PC-9 (cell line): ENCODE measurements at regions not wholly inside any gene's neighbourhood (a gene's known extent, or its start where the extent isn't known, plus 50 kb on each side); places are given as distances from the start of the nearest gene placed in this dataset.

ENCODE experiments used
- BruUV-seq: library from RNA; stranded (reverse); fragments of 400-500 nt; replicated peaks from 2 replicates; lab custom pipeline; 2021; lab: Mats Ljungman, UMichigan
- CTCF ChIA-PET: fragments of 300-600 bp; sonication (Branson Sonifier 250); formaldehyde crosslinking; loops from one replicate; lab custom pipeline; 2022; ENCODE audit warnings: antibody characterized with exemption; lab: Charles Lee
- POLR2A ChIA-PET: fragments of 300-600 bp; sonication (Branson Sonifier 250); formaldehyde crosslinking; loops from one replicate; lab custom pipeline; 2022; ENCODE audit warnings: antibody characterized with exemption; ENCODE audit not compliant: unreplicated experiment; lab: Charles Lee
- DNase-seq, 2 experiments: peaks; one replicate each; pipeline versions ENCODE4 v3.0.0 to v3.0.0-alpha.2; 2015 to 2022; ENCODE audit warnings: mixed read lengths in 1 of 2
- H2AFZ ChIP-seq: fragments of 200-600 bp; sonication (generic); 2 replicates; pipeline ENCODE4 v1.8.1; 2017; ENCODE audit warnings: antibody characterized with exemption
- H3F3A ChIP-seq: fragments of 200-600 bp; sonication (generic); 2 replicates; pipeline ENCODE4 v1.8.1; 2017; ENCODE audit warnings: antibody characterized with exemption, mild to moderate bottlenecking, low read depth; ENCODE audit not compliant: insufficient read depth
- H3K27ac ChIP-seq: fragments of 200-600 bp; sonication (generic); 2 replicates; pipeline ENCODE4 v1.6.1; 2016; ENCODE audit warnings: mixed run types
- H3K27me3 ChIP-seq: fragments of 200-600 bp; sonication (generic); 2 replicates; pipeline ENCODE4 v1.6.1; 2016; ENCODE audit warnings: low read depth, mixed run types; ENCODE audit not compliant: insufficient read depth
- H3K36me3 ChIP-seq: fragments of 200-600 bp; sonication (generic); 2 replicates; pipeline ENCODE4 v1.6.1; 2016; ENCODE audit warnings: low read depth, mixed run types
- H3K4me1 ChIP-seq: fragments of 200-600 bp; sonication (generic); replicated peaks from 2 replicates; pipeline ENCODE4 v1.6.1; 2016; ENCODE audit warnings: mixed run types; ENCODE audit not compliant: insufficient read depth
- H3K4me2 ChIP-seq: fragments of 200-600 bp; sonication (generic); 2 replicates; pipeline ENCODE4 v1.6.1; 2017; ENCODE audit warnings: mixed run types
- H3K4me3 ChIP-seq: fragments of 200-600 bp; sonication (generic); 2 replicates; pipeline ENCODE4 v1.6.1; 2016; ENCODE audit warnings: mixed run types
- H3K79me2 ChIP-seq: fragments of 200-600 bp; sonication (generic); 2 replicates; pipeline ENCODE4 v1.6.1; 2017; ENCODE audit warnings: low read depth, mixed run types
- H3K9me2 ChIP-seq: fragments of 200-600 bp; sonication (generic); 2 replicates; pipeline ENCODE4 v1.8.1; 2017; ENCODE audit warnings: mild to moderate bottlenecking; ENCODE audit not compliant: insufficient read depth
- H3K9me3 ChIP-seq: fragments of 200-600 bp; sonication (generic); 2 replicates; pipeline ENCODE4 v1.8.1; 2016; ENCODE audit warnings: low read depth; ENCODE audit not compliant: insufficient read depth
- H4K20me1 ChIP-seq: fragments of 200-600 bp; sonication (generic); 2 replicates; pipeline ENCODE4 v1.8.1; 2017; ENCODE audit not compliant: insufficient read depth
- EZH2 ChIP-seq: fragments of 200-600 bp; sonication (generic); IDR thresholded peaks from 2 replicates; pipeline ENCODE4 v1.8.0; 2017; ENCODE audit warnings: antibody characterized with exemption, low read depth
- intact Hi-C: fragments of 100-400 bp; cut with micrococcal nuclease; formaldehyde crosslinking; loops from one replicate; pipeline ENCODE4 v1.10.0; 2022; ENCODE audit not compliant: unreplicated experiment
- TF ChIP-seq, protein P1 (sequence below): fragments of 200-600 bp; sonication (generic); conservative IDR thresholded peaks from 2 replicates; pipeline ENCODE4 v1.6.1; 2017; ENCODE audit warnings: mixed run types, antibody characterized with exemption, mild to moderate bottlenecking, moderate library complexity

DNA sequence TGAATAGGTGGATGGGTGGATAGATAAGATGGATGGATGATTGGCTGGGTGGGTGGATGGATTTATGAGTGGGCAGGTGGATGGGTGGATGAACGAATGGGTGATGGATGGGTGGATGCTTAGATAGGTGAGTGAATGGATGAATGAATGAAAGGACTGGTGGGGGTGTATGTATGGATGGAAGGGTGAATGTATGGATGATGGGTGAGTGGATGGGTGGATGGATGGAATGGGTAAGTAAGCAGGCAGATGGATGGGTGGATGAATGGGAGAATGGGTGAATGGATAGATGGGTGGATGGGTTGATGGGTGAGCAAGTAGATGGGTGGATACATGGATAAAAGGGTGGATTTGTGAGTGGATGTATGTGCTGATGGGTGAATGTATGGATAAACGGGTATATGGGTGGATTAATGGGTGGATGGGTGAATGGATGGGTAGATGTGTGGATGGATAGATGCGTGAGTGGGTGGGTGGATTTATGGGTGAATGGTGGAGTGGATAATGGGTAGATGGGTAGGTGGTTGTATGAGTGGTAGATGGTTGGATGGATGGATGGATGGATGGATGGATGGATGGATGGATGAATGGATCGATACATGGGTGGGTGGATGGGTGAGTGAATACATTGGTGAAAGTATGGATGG, 682.6 kb downstream of the HS3ST4 start:
- H3F3A ChIP-seq: no peaks in the 10 kb centered on the region
- no peaks in the 10 kb centered on the region for H3K4me1 ChIP-seq
- H3K9me2 ChIP-seq: no peaks in the 10 kb centered on the region
- H2AFZ ChIP-seq: no peak overlapping the region
- no peak overlapping the region for H3K4me2 ChIP-seq
- no TSS peak for BruUV-seq
- H3K9me3 ChIP-seq: peaks cover 8% of the 10 kb centered on the region
- intact Hi-C loops: no loop called here
- no peaks in the 10 kb centered on the region for H3K36me3 ChIP-seq
- no peaks in the 10 kb centered on the region for H3K79me2 ChIP-seq
- H4K20me1 ChIP-seq: 0 out of 2 replicates have a peak, but pooled peaks cover 5% of the 10 kb centered on the region
- no peak for DNase-seq
- CTCF ChIA-PET: no interaction called here
- POLR2A ChIA-PET: no interaction called here
- H3K4me3 ChIP-seq: no peak overlapping the region
- TF ChIP-seq, protein P1, sequence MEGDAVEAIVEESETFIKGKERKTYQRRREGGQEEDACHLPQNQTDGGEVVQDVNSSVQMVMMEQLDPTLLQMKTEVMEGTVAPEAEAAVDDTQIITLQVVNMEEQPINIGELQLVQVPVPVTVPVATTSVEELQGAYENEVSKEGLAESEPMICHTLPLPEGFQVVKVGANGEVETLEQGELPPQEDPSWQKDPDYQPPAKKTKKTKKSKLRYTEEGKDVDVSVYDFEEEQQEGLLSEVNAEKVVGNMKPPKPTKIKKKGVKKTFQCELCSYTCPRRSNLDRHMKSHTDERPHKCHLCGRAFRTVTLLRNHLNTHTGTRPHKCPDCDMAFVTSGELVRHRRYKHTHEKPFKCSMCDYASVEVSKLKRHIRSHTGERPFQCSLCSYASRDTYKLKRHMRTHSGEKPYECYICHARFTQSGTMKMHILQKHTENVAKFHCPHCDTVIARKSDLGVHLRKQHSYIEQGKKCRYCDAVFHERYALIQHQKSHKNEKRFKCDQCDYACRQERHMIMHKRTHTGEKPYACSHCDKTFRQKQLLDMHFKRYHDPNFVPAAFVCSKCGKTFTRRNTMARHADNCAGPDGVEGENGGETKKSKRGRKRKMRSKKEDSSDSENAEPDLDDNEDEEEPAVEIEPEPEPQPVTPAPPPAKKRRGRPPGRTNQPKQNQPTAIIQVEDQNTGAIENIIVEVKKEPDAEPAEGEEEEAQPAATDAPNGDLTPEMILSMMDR: no peak
- no peak for TF ChIP-seq EZH2
- no peak overlapping the region for H3K27ac ChIP-seq
- H3K27me3 ChIP-seq: no peaks in the 10 kb centered on the region

DNA sequence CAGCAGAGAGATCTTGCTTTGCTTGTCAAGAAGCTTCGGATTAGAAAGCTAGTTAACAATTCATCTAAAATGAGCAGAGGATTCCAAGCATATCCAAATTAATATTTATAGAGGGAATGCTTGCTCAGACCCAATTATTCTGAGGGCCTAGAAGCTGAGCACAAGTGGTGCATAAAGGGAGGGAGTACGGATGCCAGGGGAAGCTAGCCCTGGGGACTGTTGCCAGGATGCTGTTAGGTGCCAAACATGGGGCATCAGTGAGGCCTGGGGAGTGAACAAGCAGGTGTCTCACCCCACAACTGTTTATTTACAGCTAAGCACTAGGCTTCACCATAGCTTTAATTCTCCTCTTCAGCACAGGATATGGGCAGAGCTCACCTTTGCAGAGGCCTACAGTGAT, 684.1 kb upstream of the C16orf82 start:
- Histone ChIP-seq H3F3A (no peaks in the 10 kb centered on the region), H3K36me3 (no peaks in the 10 kb centered on the region), H3K27me3 (no peaks in the 10 kb centered on the region), H3K4me3 (no peak overlapping the region), H3K9me2 (no peaks in the 10 kb centered on the region), H3K27ac (no peak overlapping the region), H3K79me2 (no peaks in the 10 kb centered on the region), H2AFZ (no peak overlapping the region), H3K4me1 (no peaks in the 10 kb centered on the region), H3K4me2 (no peak overlapping the region), H3K9me3 (no peaks in the 10 kb centered on the region), H4K20me1 (no peaks in the 10 kb centered on the region)
- ChIA-PET CTCF (no interaction called here), POLR2A (interaction anchor here (0.7 kb wide), 1 partner anchor 21 kb away, joined by 4 read pairs; no protein-coding TSS in a partner anchor)
- no TSS peak for BruUV-seq
- intact Hi-C loops: no loop called here
- TF ChIP-seq EZH2: no peak
- TF ChIP-seq, protein P1: no peak
- no peak for DNase-seq

DNA sequence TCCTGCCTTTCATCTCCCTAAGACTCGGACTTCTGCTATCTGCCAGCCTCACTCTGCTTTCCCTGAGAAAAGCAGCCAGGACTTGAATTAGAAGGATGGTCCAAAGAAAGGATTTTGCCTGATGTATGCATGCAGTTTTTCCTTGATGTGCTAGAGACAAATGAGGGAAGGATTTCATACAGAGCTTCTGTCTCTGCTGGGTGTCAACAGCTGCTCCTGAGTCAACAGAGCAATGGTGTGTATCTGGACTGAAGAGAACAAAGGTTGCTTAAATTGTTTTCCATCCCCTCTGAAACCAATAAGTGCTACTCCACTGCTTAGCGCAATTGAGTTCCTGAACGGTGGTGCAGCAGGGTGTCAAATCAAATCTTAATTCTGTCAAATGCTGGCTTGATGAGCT, 680.6 kb upstream of the C16orf82 start:
- H3K27me3 ChIP-seq: no peaks in the 10 kb centered on the region
- intact Hi-C loops: no loop called here
- POLR2A ChIA-PET: no interaction called here
- no peaks in the 10 kb centered on the region for H3F3A ChIP-seq
- no peaks in the 10 kb centered on the region for H3K9me2 ChIP-seq
- no peak overlapping the region for H3K27ac ChIP-seq
- no peaks in the 10 kb centered on the region for H3K79me2 ChIP-seq
- H3K4me1 ChIP-seq: no peaks in the 10 kb centered on the region
- TF ChIP-seq, protein P1: no peak
- TF ChIP-seq EZH2: no peak
- no peak overlapping the region for H3K4me2 ChIP-seq
- H3K4me3 ChIP-seq: no peak overlapping the region
- no TSS peak for BruUV-seq
- no peaks in the 10 kb centered on the region for H4K20me1 ChIP-seq
- H3K9me3 ChIP-seq: no peaks in the 10 kb centered on the region
- no peaks in the 10 kb centered on the region for H3K36me3 ChIP-seq
- no peak for DNase-seq
- CTCF ChIA-PET: no interaction called here
- no peak overlapping the region for H2AFZ ChIP-seq
